GM18508 (cell line): ENCODE measurements at regions not wholly inside any gene's neighbourhood (a gene's known extent, or its start where the extent isn't known, plus 50 kb on each side); places are given as distances from the start of the nearest gene placed in this dataset.

Experiments
- ATAC-seq: cut with Tn5 transposase; IDR thresholded peaks from one replicate; pipeline ENCODE4 v1.9.1; 2021; ENCODE audit warnings: moderate number of reproducible peaks; ENCODE audit not compliant: insufficient read depth, unreplicated experiment

DNA sequence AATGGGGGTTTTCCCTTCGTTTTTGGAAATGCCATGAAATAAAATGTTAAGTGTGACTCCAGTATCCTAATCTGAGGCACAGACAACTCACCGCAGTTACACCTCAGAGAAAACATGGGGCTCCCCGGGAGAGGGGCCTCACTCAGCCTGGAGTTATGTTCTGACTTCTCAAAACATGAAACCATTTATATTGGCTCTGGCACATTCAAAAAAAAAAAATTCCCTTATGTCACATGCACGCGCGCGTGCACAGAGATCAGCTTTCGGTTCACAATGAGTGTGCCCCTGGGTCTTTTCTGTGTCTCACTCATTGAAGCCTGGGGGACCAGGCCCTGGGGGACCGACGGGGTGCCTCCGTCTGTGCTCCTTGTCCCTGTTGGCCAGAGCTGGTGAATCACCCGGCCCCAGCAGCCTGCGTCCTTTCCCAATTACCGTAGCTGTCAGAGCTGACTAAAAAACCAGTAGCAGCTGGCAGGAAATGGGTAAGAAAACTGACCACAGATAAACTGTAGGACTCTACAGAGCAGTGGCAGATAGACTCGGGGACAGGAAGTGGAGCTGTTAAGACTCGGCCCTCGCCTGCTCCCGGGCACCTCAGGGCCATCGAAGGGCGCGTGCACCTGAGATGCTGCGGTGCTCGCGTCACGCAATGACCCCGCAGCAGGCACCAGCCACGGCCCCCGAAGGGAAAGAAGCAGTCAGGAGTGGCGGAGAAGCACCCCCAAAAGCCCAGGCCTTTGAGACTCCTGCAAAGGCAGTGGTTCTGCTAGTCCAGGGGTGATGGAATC lies 138.3 kb upstream of the ID2 start:
- ATAC-seq = peak; percentile 72

DNA sequence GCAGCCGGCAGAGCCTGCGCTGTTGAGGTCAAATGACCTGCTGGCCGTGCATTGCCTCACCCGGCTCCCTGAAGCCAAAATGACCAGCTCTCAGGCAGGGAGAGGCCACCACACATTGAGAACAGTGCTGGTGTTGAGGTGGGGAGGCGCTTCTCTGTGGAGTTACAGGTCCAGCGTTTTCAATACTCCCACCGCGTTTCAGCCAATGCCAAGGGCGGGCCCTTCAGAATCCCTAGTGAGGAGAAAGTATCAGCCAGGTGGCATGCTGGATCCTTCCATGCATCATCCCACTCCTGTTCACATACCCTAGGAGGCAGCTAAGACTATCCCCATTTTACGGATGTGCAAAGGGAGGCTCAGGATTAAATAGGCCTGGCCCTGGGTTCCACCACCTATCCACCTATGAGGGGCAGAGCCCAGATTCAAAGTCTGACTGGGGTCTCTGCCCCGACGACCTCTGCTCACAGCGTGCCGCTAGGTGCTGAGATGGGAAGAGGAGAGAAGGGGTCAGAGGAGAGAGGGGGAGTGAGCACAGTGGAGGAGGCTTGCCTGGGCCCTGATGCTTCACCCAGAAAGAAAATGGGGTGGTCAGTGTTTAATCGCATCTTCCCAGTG lies 137.6 kb upstream of the ID2 start:
- no peak for ATAC-seq

DNA sequence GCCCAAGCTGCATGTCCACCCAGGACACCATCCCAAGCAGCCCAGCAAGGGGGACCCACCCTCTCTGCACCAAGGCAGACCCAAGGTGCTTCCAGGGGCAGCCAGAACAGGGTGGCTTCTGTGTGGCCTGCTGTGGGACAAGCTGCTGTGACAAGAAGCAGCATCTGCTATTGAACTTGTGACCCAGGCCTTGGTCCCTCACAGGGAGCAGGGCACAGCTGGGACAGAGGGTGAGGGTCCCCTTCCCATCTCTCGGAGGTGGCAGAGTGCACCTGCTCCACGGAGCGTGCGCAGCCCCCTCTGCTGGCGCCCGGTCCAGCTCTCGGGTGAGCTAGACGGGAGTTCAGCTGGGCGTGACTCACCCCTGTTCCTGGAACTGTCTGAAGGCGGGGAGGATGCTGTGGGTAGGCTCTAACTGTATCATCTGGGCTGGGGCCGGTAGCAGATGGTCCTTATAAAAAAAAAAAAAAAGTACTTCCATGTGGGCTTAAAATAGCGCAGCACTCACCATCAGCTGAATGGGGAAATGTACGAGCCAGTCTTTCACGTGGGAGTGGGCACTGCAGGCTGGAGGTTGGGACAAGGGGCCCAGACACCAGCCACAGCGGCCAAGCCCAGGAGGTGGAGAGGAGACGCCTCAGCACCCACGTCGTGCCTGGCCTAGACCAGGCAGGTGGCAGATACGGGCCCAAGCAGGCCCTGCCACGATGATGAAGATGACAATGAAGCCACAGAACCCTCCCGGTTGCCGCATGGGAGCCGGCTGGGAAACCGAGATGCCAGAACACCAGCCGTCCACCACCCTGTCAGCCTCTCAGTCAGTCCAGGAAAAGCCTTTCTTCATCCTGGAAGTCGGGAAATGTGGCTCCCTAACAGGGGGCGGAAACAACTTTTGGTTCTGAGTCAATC lies 136.8 kb upstream of the ID2 start:
- ATAC-seq = peak; percentile 40

DNA sequence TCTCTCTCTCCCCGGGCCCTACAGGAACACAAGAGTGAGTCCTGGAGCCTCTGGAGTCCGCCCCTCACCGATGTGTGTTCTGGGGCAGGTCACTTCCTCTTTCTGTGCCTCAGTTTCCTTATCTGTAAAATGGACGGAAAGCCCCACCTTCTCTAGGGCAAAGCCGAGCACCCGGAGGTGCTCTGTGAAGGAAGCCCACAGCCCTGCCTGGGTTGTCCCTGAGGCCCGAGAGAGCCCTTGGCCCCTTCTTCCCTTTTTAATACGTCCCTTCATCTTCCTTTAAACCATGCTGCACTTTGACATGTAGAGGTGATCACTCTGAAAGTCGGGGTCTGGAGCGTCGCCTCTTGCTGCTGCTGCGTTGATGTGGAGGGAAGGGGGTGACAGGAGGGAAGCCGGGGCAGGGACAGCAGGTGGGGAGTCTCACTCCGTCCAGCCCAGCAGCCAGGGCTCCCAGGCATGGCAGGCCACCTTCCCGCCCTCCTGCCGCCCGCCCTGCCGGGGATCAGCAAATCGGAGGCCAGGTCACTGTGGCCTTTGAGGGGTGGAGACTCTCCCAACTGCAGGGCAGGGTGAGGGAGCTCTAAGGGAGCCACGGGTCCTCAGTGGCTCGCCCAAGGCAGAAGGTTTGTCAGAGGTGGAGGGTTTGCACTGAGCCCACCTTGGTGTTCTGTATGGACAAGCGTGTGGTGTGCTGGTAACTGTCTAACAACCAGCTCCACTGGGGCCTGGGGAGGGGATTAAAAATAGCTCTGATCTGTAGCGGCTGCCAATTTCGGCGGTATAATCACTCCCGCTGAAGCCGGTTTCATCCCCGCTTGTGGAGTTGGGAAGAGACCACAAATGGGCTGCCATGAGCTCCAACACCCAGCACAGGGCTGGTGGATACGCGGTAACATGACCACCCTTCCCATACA lies 135.9 kb upstream of the ID2 start:
- no peak for ATAC-seq

DNA sequence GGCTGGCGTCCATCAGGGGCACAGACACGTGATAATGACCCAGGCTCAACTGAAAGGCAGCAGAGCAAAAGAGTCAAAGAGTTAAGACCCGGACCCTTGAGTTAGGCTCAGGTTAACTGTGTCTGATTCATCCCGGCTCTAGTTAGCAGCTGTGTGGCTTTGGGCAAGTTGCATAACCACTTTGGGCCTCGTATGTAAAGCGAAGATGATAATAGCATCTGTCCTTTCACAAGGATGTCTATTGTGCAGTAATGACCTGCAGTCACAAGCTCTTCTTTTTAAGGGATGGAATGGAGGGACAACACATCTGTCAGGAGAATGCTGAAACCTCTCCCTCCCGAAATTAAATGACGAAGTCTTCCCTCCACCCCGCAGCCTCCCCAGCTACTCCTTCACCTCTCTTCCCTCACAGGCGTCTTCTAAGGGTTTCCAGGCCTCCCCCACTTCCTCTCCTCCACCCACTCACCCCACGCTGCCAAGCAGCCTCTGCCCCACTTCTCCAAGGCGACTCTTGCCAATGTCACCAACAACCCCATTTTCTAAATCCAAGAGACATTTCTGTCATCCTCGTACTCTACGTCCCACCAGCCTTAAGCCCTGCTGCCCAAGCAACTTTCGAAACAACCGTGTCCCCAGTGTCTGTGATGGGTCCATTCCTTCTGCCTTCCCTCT lies 135.1 kb upstream of the ID2 start:
- no peak for ATAC-seq

DNA sequence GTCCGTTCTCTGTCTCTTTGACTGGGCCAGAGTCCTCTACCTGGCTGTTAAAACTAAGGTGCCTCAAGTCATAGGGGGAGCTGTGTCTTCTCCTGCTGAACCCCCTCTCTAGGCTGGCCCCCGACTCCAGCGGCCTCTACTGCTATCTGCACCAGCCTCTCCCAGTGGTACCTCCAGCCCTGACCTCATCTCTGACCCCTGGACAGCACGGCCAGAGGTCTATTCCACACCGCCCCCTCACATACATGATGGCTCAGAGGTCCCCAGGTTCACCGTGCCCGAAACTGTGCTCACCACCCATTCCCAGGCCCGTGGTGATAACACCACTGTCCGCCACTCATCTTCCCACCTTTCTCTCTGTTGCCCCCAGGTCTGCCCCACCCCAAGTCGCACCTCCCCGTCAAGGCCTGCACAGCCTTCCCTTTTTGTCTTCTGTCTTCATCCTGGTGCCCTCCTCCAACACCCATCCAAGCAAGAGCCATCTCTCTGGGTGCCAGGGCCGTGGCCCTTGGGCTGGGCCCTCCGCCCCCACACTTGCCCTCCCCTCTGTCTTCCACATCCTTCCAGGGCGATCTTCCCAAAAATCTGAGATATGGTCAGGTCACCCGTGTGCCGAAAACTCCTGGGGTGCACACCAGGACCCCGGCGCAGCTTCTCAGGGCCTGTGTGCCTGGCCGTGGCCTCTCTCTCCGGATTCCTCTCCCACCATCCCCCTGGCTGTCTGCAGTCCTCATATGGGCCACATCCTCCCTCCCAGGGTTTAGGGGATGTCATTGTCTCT lies 134.4 kb upstream of the ID2 start:
- ATAC-seq = no peak

DNA sequence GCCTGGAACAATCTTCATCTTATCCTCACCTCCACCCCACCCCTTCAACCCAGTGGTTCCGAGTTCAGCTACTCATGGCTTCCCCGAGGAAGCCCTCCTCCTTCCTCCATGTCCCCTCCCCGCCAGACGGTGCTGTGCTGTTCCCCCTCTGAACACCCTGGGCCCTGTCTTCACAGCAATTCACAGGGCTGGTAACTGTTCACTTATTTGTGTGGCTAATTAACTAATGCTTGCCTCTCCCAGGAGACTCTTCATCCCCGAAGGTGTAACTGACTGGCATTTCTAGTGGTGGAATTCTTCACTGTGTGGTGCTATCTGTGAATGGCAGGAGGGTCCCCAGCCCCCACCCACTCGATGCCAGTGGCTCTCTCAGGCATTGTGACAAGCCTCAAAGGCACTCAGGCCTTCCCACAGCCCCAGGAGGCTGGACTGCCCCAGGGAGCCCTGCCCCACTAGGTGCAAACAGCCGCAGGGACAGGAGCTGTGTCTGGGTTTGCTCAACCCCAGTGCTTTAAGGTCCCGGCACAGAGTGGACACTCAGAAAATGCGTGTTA lies 133.7 kb upstream of the ID2 start:
- no peak for ATAC-seq

DNA sequence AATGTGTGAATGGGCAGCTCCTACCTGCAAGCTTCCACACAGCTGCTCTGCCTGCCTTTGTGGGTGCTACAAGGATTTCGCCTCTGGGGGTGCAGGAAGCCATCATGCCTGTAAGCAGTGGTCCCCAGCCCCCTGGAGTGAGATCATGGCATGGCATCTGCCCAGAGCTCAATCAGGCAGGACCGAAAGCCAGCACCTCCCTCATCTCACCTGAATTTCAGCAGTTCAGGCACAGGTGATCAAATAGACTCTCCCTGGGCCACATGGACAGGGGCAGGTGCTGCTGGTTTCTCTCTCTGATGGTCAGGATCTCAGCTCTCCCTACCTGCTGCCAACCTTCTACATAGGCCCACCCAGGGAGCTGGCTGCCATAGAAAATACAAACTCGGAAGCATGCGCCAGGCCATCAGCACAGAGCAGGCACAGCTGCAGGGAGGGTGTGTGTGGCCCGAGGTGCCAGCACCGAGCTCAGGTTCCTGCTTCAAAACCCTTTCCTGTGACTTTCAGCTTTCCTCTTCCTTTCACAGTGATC lies 133.2 kb upstream of the ID2 start:
- ATAC-seq = no peak

DNA sequence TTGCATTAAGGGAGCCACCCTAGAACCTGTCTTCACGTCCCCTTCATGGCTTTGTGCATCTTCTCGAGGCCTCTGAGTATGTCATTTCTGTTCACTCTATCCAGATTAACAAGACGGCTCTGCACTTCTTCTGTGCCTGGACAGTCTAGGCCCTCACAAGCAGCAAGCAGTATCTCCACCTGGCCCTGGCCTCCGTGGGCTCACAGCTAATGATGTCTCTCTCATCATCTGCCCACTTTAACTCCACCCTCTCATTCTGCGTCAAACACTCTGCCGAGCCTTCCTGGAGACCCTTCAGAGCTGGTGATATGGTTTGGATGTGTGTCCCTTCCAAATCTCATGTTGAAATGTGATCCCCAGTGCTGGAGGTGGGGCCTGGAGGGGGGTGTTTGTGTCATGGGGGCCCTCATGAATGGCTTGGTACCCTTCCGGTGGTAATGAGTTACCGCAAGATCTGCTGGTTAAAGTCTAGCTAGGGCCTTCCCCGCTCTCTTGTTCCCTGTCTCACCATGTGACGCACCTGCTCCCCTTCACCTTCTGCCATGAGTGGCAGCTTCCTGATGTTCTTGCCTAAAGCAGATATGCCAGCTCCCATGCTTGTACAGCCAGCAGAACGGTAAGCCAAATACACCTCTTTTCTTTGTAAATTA lies 132.5 kb upstream of the ID2 start:
- ATAC-seq = no peak

DNA sequence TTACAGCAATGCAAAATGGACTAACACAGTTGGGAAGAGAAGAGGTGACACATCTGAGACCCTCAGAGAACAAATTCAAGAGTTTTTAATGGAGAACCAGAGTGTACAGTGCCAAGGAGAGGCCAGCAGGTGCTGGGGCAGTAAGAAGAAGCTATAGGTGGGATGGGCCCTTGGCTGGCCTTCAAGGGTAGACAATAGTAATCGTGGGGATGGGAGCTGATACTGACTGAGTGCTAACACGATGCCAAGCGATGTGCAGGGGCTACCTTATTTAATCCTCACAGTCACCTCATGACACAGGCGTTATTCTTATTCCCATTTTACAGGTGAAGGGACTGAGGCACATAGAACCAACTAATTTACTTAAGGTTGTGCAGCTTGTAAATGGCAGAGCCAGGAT lies 131.9 kb upstream of the ID2 start:
- ATAC-seq = no peak

DNA sequence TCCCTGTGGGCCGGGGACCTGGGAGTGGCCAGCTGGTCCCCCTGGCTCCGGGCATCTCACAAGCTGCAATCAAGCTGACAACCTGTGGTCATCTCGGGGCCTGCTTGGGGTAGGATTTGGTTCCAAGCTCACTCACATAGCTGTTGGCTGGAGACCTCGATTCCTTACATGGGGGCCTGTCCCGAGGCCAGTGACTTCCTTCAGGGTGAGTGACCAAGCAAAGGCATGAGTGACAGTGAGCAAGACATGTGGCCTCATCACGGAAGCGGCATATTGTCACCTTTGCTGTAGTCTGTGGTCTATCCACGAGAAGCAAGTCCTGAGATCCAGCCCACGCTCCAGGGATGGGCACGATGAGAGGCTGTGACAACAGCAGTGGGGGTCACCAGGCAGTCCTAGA lies 131.4 kb upstream of the ID2 start:
- no peak for ATAC-seq

DNA sequence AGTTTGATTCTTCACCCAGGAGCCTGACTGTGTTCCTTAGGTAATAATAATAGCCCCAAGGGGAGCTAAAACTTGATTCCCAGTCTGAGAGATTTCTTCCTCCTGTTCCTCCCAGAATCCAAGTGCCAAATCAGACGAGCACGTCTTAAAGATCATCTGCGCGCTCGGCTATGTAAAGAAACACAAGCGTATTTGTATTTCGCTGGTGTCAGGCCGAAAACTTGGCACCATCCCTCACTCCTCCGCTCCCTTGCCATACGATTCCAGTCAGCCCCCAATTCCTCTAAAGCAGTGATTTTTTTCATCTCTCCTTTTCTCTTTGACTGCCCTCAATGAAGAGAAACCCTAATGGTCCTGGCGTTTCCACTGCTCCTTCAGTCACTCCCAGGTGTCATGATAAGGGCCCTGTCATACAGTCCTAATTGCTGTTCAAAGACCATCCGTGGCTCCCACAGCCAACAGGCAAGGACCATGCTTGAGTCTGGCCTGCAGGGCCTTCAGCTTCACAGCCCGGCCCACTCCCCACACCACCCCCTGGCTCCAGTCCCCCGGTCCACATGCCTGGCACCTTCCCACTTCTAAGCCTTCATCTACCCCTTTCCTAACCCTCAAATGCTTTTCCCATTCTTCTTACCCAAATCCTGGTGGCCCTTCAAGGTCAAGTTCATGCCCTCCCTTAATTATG lies 130.8 kb upstream of the ID2 start:
- no peak for ATAC-seq

DNA sequence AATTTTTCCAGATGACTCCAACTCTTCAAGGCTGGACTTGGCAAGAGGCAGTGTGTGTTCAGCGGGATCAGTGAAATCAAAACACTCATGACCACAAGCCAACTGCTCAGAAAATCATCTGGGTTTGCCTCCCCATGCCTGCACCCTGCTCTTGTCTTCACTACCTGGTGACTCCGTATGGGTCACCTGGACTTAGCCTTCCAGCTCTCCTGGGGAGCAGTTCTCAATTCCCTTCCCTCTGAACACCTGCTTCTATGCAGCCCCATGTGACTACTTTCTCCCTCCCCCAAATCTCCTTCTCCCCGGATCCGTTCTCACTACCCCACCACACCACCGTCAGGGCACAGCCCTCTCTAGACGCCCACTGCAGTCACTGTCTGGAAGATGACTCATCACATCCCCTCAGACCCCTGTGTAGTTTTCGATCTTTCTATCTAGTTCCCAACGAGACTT lies 130.2 kb upstream of the ID2 start:
- ATAC-seq = no peak

DNA sequence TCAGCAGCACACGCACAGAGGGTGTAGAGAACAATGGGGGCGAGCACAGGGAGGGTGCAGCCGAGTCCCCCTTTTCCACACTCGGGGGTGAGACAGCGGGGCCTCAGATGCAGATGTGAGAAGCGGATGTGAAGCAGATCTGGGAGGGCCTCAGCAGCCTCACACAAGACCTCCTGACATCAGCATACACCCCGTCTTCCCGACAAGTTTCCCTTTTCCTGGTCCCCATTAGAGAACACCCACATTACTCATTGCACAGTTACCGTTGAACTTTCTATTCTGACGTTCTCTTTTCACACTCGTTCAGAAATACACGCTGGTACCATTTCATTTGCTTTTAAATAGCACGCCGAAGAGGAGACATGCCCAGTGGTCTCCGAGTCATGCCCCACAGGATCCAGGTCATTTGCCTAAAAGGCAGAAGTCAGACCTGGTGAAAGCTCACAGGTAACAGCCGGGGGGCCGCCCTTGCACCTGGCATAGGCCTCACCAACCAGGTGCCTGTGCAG lies 129.5 kb upstream of the ID2 start:
- ATAC-seq = no peak

DNA sequence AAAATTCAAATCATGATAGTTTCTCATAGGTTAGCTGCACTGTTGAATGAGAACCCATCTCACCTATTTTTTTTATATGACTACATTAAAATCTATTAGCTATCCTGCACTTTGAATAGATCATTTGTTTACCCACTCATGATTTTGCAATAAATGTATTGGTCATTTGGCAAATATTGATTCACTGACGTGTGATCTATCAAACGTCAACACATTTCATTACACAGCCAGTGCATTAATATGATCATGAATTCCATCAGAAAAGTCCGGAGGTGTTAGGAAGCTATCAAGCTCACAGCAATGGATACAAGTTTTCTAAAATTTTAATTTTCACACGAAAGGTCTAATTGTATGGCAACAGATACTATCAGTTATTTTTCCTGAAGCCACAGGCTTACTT lies 128.2 kb upstream of the ID2 start:
- ATAC-seq = no peak

DNA sequence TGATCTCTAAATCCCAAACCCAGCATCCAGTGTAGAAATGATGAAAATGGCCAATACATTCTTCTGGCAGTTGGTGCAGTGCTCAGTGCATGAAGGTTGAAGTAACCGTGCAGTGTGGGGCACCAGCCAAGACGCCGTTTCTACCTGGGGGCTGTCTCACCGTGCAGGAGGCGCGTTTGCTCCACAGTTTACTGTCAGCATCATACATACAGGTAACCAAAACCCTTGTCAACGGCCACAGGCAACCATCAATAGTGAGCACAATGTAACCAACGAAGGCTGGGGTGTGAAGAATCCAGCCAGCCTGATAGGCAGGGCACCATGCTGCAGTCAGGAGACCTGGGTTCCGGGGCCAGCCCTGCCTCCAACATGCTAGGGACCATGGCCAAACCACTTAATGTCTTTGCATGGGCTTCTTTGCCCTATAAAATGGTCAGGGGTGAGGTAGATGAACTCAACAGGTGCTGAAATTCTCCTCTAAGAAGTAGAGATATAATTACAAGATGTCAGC lies 127.5 kb upstream of the ID2 start:
- no peak for ATAC-seq

DNA sequence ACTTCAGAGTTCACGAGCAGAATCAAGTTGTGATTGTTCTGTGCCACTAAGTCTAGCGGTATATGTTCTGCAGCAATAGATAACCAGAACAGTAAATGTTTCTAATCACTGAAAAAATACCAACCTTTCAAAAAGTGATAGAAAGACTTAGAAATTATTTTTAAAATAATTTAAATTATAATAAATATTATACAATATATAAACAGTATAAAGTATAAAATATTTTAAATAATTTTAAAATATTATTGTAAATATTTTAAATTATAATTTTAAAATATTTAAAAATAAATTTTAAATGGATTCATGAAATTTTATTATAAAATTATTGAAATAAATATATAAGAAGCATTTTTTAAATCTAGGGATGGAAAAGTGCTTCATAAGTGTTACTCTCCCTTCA lies 126.3 kb upstream of the ID2 start:
- no peak for ATAC-seq
